ENCODE measurements at regions not wholly inside any gene's neighbourhood (a gene's known extent, or its start where the extent isn't known, plus 50 kb on each side); places are given as distances from the start of the nearest gene placed in this dataset.

GRCh38 chr6:132043148-132043547 lies 92.0 kb upstream of the CCN2 start:
- TF ChIP-seq CTCF (IDR thresholded peaks at IDR 0.05; ENCODE audit: poor library complexity) (no peak), EZH2 (IDR thresholded peaks at IDR 0.05; ENCODE audit: borderline replicate concordance) (no peak)
